ENCODE measurements at regions not wholly inside any gene's neighbourhood (a gene's known extent, or its start where the extent isn't known, plus 50 kb on each side); places are given as distances from the start of the nearest gene placed in this dataset.

- TF ChIP-seq, protein P1, sequence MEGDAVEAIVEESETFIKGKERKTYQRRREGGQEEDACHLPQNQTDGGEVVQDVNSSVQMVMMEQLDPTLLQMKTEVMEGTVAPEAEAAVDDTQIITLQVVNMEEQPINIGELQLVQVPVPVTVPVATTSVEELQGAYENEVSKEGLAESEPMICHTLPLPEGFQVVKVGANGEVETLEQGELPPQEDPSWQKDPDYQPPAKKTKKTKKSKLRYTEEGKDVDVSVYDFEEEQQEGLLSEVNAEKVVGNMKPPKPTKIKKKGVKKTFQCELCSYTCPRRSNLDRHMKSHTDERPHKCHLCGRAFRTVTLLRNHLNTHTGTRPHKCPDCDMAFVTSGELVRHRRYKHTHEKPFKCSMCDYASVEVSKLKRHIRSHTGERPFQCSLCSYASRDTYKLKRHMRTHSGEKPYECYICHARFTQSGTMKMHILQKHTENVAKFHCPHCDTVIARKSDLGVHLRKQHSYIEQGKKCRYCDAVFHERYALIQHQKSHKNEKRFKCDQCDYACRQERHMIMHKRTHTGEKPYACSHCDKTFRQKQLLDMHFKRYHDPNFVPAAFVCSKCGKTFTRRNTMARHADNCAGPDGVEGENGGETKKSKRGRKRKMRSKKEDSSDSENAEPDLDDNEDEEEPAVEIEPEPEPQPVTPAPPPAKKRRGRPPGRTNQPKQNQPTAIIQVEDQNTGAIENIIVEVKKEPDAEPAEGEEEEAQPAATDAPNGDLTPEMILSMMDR (IDR thresholded peaks at IDR 0.05) = no peak
- TF ChIP-seq POLR2A (IDR thresholded peaks at IDR 0.05) = no peak
Measured at GRCh38 chrX:39171686-39172085, 370.4 kb downstream of the MID1IP1 start.

Measured in ovary (tissue), 3 donors.